Endodermal cell (in vitro differentiated cells): ENCODE measurements at regions not wholly inside any gene's neighbourhood (a gene's known extent, or its start where the extent isn't known, plus 50 kb on each side); places are given as distances from the start of the nearest gene placed in this dataset.

Experiments used
- DNase-seq: peaks from one replicate; pipeline ENCODE4 v3.0.0-alpha.2; 2017
- H3K27ac ChIP-seq: 2 replicates; pipeline ENCODE4 v1.5.1; 2013; ENCODE audit warnings: mild to moderate bottlenecking, low read depth, low read length, moderate library complexity
- H3K27me3 ChIP-seq: 2 replicates; pipeline ENCODE4 v1.6.1; 2013; ENCODE audit warnings: mild to moderate bottlenecking, low read length, moderate library complexity; ENCODE audit not compliant: insufficient read depth, control insufficient read depth, poor library complexity, severe bottlenecking
- H3K36me3 ChIP-seq: 2 replicates; pipeline ENCODE4 v1.7.0; 2013; ENCODE audit warnings: mild to moderate bottlenecking, low read length, moderate library complexity; ENCODE audit not compliant: control insufficient read depth, insufficient read depth
- H3K4me1 ChIP-seq: one replicate; pipeline ENCODE4 v1.7.0; 2013; ENCODE audit warnings: low read length; ENCODE audit not compliant: control insufficient read depth, insufficient read depth
- H3K4me3 ChIP-seq: 2 replicates; pipeline ENCODE4 v1.5.1; 2013; ENCODE audit warnings: mild to moderate bottlenecking, low read length, moderate library complexity
- H3K9ac ChIP-seq: 2 replicates; pipeline ENCODE4 v1.6.1; 2013; ENCODE audit warnings: mild to moderate bottlenecking, low read length, moderate library complexity; ENCODE audit not compliant: poor library complexity, severe bottlenecking; ENCODE audit errors: extremely low read depth
- H3K9me3 ChIP-seq: 2 replicates; pipeline ENCODE4 v1.6.1; 2013; ENCODE audit warnings: mild to moderate bottlenecking, low read length, moderate library complexity; ENCODE audit not compliant: control insufficient read depth
- H3K27ac Mint-ChIP-seq: 2 replicates; pipeline ENCODE4 v1.8.0; 2020; ENCODE audit warnings: mixed read lengths
- H3K27me3 Mint-ChIP-seq: 2 replicates; pipeline ENCODE4 v1.8.0; 2021; ENCODE audit warnings: mild to moderate bottlenecking, mixed read lengths; ENCODE audit not compliant: insufficient read depth
- H3K36me3 Mint-ChIP-seq: 2 replicates; pipeline ENCODE4 v1.8.0; 2020; ENCODE audit warnings: low read depth, mixed read lengths
- H3K4me1 Mint-ChIP-seq: 2 replicates; pipeline ENCODE4 v1.8.0; 2020; ENCODE audit warnings: mixed read lengths
- H3K4me3 Mint-ChIP-seq: 2 replicates; pipeline ENCODE4 v1.8.0; 2020; ENCODE audit warnings: mild to moderate bottlenecking, moderate library complexity, mixed read lengths
- H3K9me3 Mint-ChIP-seq: 2 replicates; pipeline ENCODE4 v1.8.0; 2020; ENCODE audit warnings: mild to moderate bottlenecking, mixed read lengths
- WGBS, 2 experiments: methylation state at CpG; one replicate each; pipeline versions ENCODE4 v1.1.5 to v1.1.7; 2013; ENCODE audit warnings: missing lambda C conversion rate in 2 of 2, mixed read lengths in 1 of 2; ENCODE audit not compliant: insufficient coverage in 1 of 2, insufficient read length in 1 of 2; 5-methylcytosine and 5-hydroxymethylcytosine counted together
- TF ChIP-seq, protein P1 (sequence below): fragments of 200-600 bp; sonication (generic); conservative IDR thresholded peaks from 2 replicates; pipeline ENCODE4 v1.5.0; 2021; ENCODE audit warnings: antibody characterized with exemption, mild to moderate bottlenecking

DNA sequence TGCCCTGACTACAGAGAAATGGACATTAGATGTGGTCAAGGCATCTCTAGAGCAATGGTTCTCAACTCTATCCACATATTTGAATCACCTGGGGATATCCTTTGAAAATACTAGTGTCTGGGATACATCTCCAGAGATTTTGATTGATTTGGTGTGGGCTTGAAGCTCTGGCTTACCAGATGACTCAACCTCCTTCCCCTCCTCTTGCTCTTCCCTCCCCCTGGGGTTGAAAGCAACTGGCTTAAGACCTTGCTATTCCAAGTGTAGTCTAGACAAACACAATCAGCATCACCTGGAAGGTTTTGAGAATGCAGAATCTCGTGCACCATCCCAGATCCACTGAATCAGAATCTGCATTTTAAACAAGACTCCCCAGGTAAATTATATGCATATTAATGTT, 183.8 kb downstream of the DAD1 start:
- H3K27me3 ChIP-seq = no peaks in the 10 kb centered on the region
- Mint-ChIP-seq H3K4me3 (no peak overlapping the region), H3K4me1 (peaks cover 30% of the 10 kb centered on the region), H3K27ac (no peak overlapping the region), H3K9me3 (no peaks in the 10 kb centered on the region), H3K27me3 (no peaks in the 10 kb centered on the region), H3K36me3 (no peaks in the 10 kb centered on the region)
- no peaks in the 10 kb centered on the region for H3K36me3 ChIP-seq
- no peak overlapping the region for H3K9ac ChIP-seq
- WGBS, 2 experiments = 75 to 80% methylated on average over 1 of the region's 1 CpG
- no peaks in the 10 kb centered on the region for H3K9me3 ChIP-seq
- H3K27ac ChIP-seq = no peak overlapping the region
- H3K4me3 ChIP-seq = no peak overlapping the region
- H3K4me1 ChIP-seq = peaks cover 5% of the 10 kb centered on the region
- no peak for DNase-seq
- TF ChIP-seq, protein P1, sequence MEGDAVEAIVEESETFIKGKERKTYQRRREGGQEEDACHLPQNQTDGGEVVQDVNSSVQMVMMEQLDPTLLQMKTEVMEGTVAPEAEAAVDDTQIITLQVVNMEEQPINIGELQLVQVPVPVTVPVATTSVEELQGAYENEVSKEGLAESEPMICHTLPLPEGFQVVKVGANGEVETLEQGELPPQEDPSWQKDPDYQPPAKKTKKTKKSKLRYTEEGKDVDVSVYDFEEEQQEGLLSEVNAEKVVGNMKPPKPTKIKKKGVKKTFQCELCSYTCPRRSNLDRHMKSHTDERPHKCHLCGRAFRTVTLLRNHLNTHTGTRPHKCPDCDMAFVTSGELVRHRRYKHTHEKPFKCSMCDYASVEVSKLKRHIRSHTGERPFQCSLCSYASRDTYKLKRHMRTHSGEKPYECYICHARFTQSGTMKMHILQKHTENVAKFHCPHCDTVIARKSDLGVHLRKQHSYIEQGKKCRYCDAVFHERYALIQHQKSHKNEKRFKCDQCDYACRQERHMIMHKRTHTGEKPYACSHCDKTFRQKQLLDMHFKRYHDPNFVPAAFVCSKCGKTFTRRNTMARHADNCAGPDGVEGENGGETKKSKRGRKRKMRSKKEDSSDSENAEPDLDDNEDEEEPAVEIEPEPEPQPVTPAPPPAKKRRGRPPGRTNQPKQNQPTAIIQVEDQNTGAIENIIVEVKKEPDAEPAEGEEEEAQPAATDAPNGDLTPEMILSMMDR = no peak

DNA sequence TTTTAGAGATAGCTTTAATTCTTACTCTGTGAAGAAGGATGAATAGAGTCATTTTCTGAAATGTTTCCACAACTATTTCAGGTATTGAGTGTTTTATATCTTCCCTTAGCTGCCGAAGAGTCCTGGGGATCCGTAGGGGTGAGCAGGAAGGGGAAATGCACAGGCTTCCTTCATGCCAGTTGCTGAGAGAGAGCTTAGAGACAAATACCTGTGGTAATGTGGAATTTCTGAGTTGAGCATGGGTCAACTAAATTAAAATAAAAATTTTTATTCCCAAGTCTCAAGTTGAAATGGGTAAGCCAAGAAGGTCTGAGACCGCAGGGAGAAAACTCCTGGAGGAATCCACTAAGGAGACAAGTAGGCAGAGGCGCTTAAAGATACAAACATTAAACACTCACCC, 185.7 kb downstream of the DAD1 start:
- H3K4me1 Mint-ChIP-seq = peaks cover 30% of the 10 kb centered on the region
- H3K4me3 Mint-ChIP-seq = no peak overlapping the region
- Histone ChIP-seq H3K36me3 (no peaks in the 10 kb centered on the region), H3K4me3 (no peak overlapping the region), H3K27ac (no peak overlapping the region), H3K9me3 (no peaks in the 10 kb centered on the region), H3K27me3 (no peaks in the 10 kb centered on the region), H3K9ac (no peak overlapping the region), H3K4me1 (peaks cover 5% of the 10 kb centered on the region)
- H3K9me3 Mint-ChIP-seq = no peaks in the 10 kb centered on the region
- TF ChIP-seq, protein P1 = no peak
- no peak for DNase-seq
- H3K27ac Mint-ChIP-seq = no peak overlapping the region
- H3K27me3 Mint-ChIP-seq = no peaks in the 10 kb centered on the region
- 94% methylated on average over 4 of the region's 4 CpGs for WGBS, 2 experiments
- no peaks in the 10 kb centered on the region for H3K36me3 Mint-ChIP-seq

- TF ChIP-seq, protein P1 = no peak
- no peaks in the 10 kb centered on the region for H3K27me3 Mint-ChIP-seq
- Histone ChIP-seq H3K9me3 (no peaks in the 10 kb centered on the region), H3K27ac (no peak overlapping the region), H3K36me3 (no peaks in the 10 kb centered on the region), H3K4me3 (no peak overlapping the region), H3K27me3 (no peaks in the 10 kb centered on the region), H3K9ac (no peak overlapping the region), H3K4me1 (peaks cover 5% of the 10 kb centered on the region)
- peaks cover 30% of the 10 kb centered on the region for H3K4me1 Mint-ChIP-seq
- DNase-seq = no peak
- H3K4me3 Mint-ChIP-seq = no peak overlapping the region
- H3K9me3 Mint-ChIP-seq = no peaks in the 10 kb centered on the region
- H3K27ac Mint-ChIP-seq = no peak overlapping the region
- 89 to 100% methylated on average over 2 to 3 of the region's 3 CpGs for WGBS, 2 experiments
- no peaks in the 10 kb centered on the region for H3K36me3 Mint-ChIP-seq
Observed at GRCh38 chr14:22400655-22401259, 188.3 kb downstream of the DAD1 start.
